ENCODE measurements at regions not wholly inside any gene's neighbourhood (a gene's known extent, or its start where the extent isn't known, plus 50 kb on each side); places are given as distances from the start of the nearest gene placed in this dataset.

DNA sequence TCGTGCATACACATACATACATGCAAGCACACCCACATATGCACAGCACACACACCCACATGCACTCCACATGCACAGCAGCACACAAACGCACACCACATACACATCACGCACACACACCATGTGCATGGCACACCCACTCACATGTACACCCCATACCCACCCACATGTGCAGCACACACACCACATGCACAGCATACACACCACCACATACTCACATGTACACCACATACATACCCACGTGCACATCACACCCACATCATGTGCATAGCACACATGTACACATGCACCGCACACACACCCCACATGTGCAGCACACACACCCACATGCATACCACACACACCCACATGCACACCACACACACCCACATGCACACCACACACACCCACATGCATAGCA, 132.0 kb upstream of the RGPD4 start:
- no peaks in the 10 kb centered on the region for H3K79me2 ChIP-seq (ENCODE audit: insufficient read depth, low read length)
- no peak for ATAC-seq (ENCODE audit: insufficient read depth, low read depth)
- no peak overlapping the region for H3K9ac ChIP-seq (ENCODE audit: low read depth, low read length)
- H3K4me3 ChIP-seq (ENCODE audit: low read depth in 1 of 2, low read length in 2 of 2) = no peak overlapping the region
- H3K27ac ChIP-seq (ENCODE audit: low read length) = no peak overlapping the region
- H3K27me3 ChIP-seq (ENCODE audit: insufficient read depth, low read length, poor library complexity) = no peaks in the 10 kb centered on the region
- no peak overlapping the region for H2AFZ ChIP-seq (ENCODE audit: low read depth, low read length)
- H3K36me3 ChIP-seq (ENCODE audit: insufficient read depth, low read length) = no peaks in the 10 kb centered on the region
- H3K4me1 ChIP-seq (ENCODE audit: insufficient read depth, low read length) = no peaks in the 10 kb centered on the region
- no peak for DNase-seq
- H3K9me3 ChIP-seq (ENCODE audit: insufficient read depth, low read length, severe bottlenecking) = no peaks in the 10 kb centered on the region
- TF ChIP-seq CTCF (IDR thresholded peaks at IDR 0.05; ENCODE audit: borderline replicate concordance, extremely low read depth, low read length, poor library complexity, severe bottlenecking) = no peak
- no peaks in the 10 kb centered on the region for H4K20me1 ChIP-seq (ENCODE audit: insufficient read depth, low read length)
- H3K4me2 ChIP-seq (ENCODE audit: insufficient read depth, low read length) = no peak overlapping the region

GRCh38 chr2:107697385-107697784, 129.3 kb upstream of the RGPD4 start:
- H3K4me3 ChIP-seq (ENCODE audit: low read depth in 1 of 2, low read length in 2 of 2) = no peak overlapping the region
- H3K79me2 ChIP-seq (ENCODE audit: insufficient read depth, low read length) = no peaks in the 10 kb centered on the region
- no peaks in the 10 kb centered on the region for H3K27me3 ChIP-seq (ENCODE audit: insufficient read depth, low read length, poor library complexity)
- no peaks in the 10 kb centered on the region for H4K20me1 ChIP-seq (ENCODE audit: insufficient read depth, low read length)
- no peaks in the 10 kb centered on the region for H3K36me3 ChIP-seq (ENCODE audit: insufficient read depth, low read length)
- H3K27ac ChIP-seq (ENCODE audit: low read length) = no peak overlapping the region
- H3K9ac ChIP-seq (ENCODE audit: low read depth, low read length) = no peak overlapping the region
- no peak overlapping the region for H2AFZ ChIP-seq (ENCODE audit: low read depth, low read length)
- H3K4me1 ChIP-seq (ENCODE audit: insufficient read depth, low read length) = no peaks in the 10 kb centered on the region
- no peak for ATAC-seq (ENCODE audit: insufficient read depth, low read depth)
- no peak for DNase-seq
- H3K9me3 ChIP-seq (ENCODE audit: insufficient read depth, low read length, severe bottlenecking) = no peaks in the 10 kb centered on the region
- TF ChIP-seq EZH2 (IDR thresholded peaks at IDR 0.05; ENCODE audit: borderline replicate concordance, low read depth, low read length, severe bottlenecking) (no peak), CTCF (IDR thresholded peaks at IDR 0.05; ENCODE audit: borderline replicate concordance, extremely low read depth, low read length, poor library complexity, severe bottlenecking) (no peak)
- no peak overlapping the region for H3K4me2 ChIP-seq (ENCODE audit: insufficient read depth, low read length)

- H4K20me1 ChIP-seq (ENCODE audit: insufficient read depth, low read length) = no peaks in the 10 kb centered on the region
- H2AFZ ChIP-seq (ENCODE audit: low read depth, low read length) = no peak overlapping the region
- H3K4me1 ChIP-seq (ENCODE audit: insufficient read depth, low read length) = no peaks in the 10 kb centered on the region
- DNase-seq (no peak), ATAC-seq (ENCODE audit: insufficient read depth, low read depth) (no peak)
- TF ChIP-seq CTCF (IDR thresholded peaks at IDR 0.05; ENCODE audit: borderline replicate concordance, extremely low read depth, low read length, poor library complexity, severe bottlenecking) = no peak
- no peak overlapping the region for H3K27ac ChIP-seq (ENCODE audit: low read length)
- no peaks in the 10 kb centered on the region for H3K36me3 ChIP-seq (ENCODE audit: insufficient read depth, low read length)
- no peak overlapping the region for H3K4me2 ChIP-seq (ENCODE audit: insufficient read depth, low read length)
- H3K9ac ChIP-seq (ENCODE audit: low read depth, low read length) = no peak overlapping the region
- H3K9me3 ChIP-seq (ENCODE audit: insufficient read depth, low read length, severe bottlenecking) = no peaks in the 10 kb centered on the region
- H3K27me3 ChIP-seq (ENCODE audit: insufficient read depth, low read length, poor library complexity) = no peaks in the 10 kb centered on the region
- no peaks in the 10 kb centered on the region for H3K79me2 ChIP-seq (ENCODE audit: insufficient read depth, low read length)
- no peak overlapping the region for H3K4me3 ChIP-seq (ENCODE audit: low read depth in 1 of 2, low read length in 2 of 2)
Observed at GRCh38 chr2:107698861-107699260, 127.8 kb upstream of the RGPD4 start.

DNA sequence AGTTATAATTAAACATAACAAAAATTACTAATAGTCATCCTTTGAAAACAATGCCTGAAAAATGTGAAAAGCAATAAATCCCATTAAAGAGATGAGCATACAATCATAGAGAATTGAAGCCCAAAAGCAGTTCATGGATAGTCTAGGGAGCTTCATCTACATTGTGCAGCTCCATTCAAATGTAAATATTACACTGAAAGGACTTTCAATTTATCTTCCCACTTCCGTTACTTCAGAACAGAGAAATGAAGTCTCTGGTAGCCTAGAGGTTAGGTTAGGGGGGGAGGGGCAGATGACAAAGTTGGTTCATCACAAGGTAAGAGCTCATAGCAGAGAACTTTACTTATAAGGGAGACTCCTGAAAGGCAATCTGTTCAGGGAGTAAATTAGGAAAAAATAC, 126.6 kb upstream of the RGPD4 start:
- DNase-seq (no peak), ATAC-seq (ENCODE audit: insufficient read depth, low read depth) (no peak)
- Histone ChIP-seq H3K27ac (ENCODE audit: low read length) (no peak overlapping the region), H3K79me2 (ENCODE audit: insufficient read depth, low read length) (no peaks in the 10 kb centered on the region), H3K4me3 (ENCODE audit: low read depth in 1 of 2, low read length in 2 of 2) (no peak overlapping the region), H3K27me3 (ENCODE audit: insufficient read depth, low read length, poor library complexity) (no peaks in the 10 kb centered on the region), H3K36me3 (ENCODE audit: insufficient read depth, low read length) (no peaks in the 10 kb centered on the region), H3K9ac (ENCODE audit: low read depth, low read length) (no peak overlapping the region), H2AFZ (ENCODE audit: low read depth, low read length) (no peak overlapping the region), H4K20me1 (ENCODE audit: insufficient read depth, low read length) (no peaks in the 10 kb centered on the region), H3K4me1 (ENCODE audit: insufficient read depth, low read length) (no peaks in the 10 kb centered on the region), H3K4me2 (ENCODE audit: insufficient read depth, low read length) (no peak overlapping the region), H3K9me3 (ENCODE audit: insufficient read depth, low read length, severe bottlenecking) (no peaks in the 10 kb centered on the region)
- no peak for TF ChIP-seq CTCF (IDR thresholded peaks at IDR 0.05; ENCODE audit: borderline replicate concordance, extremely low read depth, low read length, poor library complexity, severe bottlenecking)
- TF ChIP-seq EZH2 (IDR thresholded peaks at IDR 0.05; ENCODE audit: borderline replicate concordance, low read depth, low read length, severe bottlenecking) = no peak
